A172 (cell line): ENCODE measurements at regions not wholly inside any gene's neighbourhood (a gene's known extent, or its start where the extent isn't known, plus 50 kb on each side); places are given as distances from the start of the nearest gene placed in this dataset.
A peak's percentile ranks its signal among the peaks of the same experiment; 100 is the strongest.
"Not testable (repeated sequence)": the region's sequence is repeated elsewhere in the genome, so short reads cannot be mapped to it uniquely, and the experiment has no call there.

Source experiments
- DNase-seq: peaks from one replicate; pipeline ENCODE4 v3.0.0-alpha.2; 2015; ENCODE audit warnings: low spot score

- DNase-seq = no peak
Observed at GRCh38 chr1:226461087-226461486, 53.2 kb upstream of the PARP1 start.

- DNase-seq = no peak
Observed at GRCh38 chr1:226463925-226464586, 56.2 kb upstream of the PARP1 start.

GRCh38 chr1:226464587-226464971 lies 56.7 kb upstream of the PARP1 start:
- not testable (repeated sequence) for DNase-seq

- no peak for DNase-seq
Observed at GRCh38 chr1:226466296-226466695, 58.4 kb upstream of the PARP1 start.

- DNase-seq = no peak
Observed at GRCh38 chr1:226467443-226467842, 59.5 kb upstream of the PARP1 start.

- no peak for DNase-seq
Observed at GRCh38 chr1:226470921-226471866, 63.3 kb upstream of the PARP1 start.

- no peak for DNase-seq
Observed at GRCh38 chr1:226473325-226473724, 65.4 kb upstream of the PARP1 start.

GRCh38 chr1:226474041-226474440 lies 66.1 kb upstream of the PARP1 start:
- DNase-seq = no peak

- no peak for DNase-seq
Observed at GRCh38 chr1:226474443-226475141, 66.7 kb upstream of the PARP1 start.

- DNase-seq = no peak
Observed at GRCh38 chr1:226475142-226475511, 67.2 kb upstream of the PARP1 start.

GRCh38 chr1:226476066-226476465 lies 68.2 kb upstream of the PARP1 start:
- no peak for DNase-seq

- no peak for DNase-seq
Observed at GRCh38 chr1:226476648-226477319, 68.9 kb upstream of the PARP1 start.

- no peak for DNase-seq
Observed at GRCh38 chr1:226479474-226479873, 69.1 kb upstream of the STUM start.

- no peak for DNase-seq
Observed at GRCh38 chr1:226480461-226480860, 68.1 kb upstream of the STUM start.

- DNase-seq = no peak
Observed at GRCh38 chr1:226481133-226481532, 67.4 kb upstream of the STUM start.

- DNase-seq = no peak
Observed at GRCh38 chr1:226482196-226482595, 66.4 kb upstream of the STUM start.

GRCh38 chr1:226482975-226483700 lies 65.4 kb upstream of the STUM start:
- DNase-seq = peak; percentile 23

- DNase-seq = no peak
Observed at GRCh38 chr1:226485192-226485591, 63.4 kb upstream of the STUM start.

GRCh38 chr1:226486161-226486560 lies 62.4 kb upstream of the STUM start:
- DNase-seq = no peak

- no peak for DNase-seq
Observed at GRCh38 chr1:226487921-226488320, 60.6 kb upstream of the STUM start.

GRCh38 chr1:226489718-226490425 lies 58.7 kb upstream of the STUM start:
- no peak for DNase-seq
